SK-N-SH (cell line): ENCODE measurements at regions not wholly inside any gene's neighbourhood (a gene's known extent, or its start where the extent isn't known, plus 50 kb on each side); places are given as distances from the start of the nearest gene placed in this dataset.

Experiments
- CTCF ChIA-PET: fragments of 300-600, 350-600 bp; formaldehyde crosslinking; extraction: SDS; loops from one replicate; lab custom pipeline; 2021; lab: Yijun Ruan, JAX
- POLR2A ChIA-PET: fragments of 350-600 bp; sonication (Branson Sonifier 250); formaldehyde crosslinking; extraction: SDS; loops from one replicate; lab custom pipeline; 2020; ENCODE audit warnings: antibody characterized with exemption, inconsistent platforms; lab: Yijun Ruan, JAX
- DNase-seq: peaks from one replicate; pipeline ENCODE4 v3.0.0; 2012
- H2AFZ ChIP-seq: fragments of 200-600 bp; sonication (generic); 2 replicates; pipeline ENCODE4 v1.8.1; 2016; ENCODE audit warnings: antibody characterized with exemption, mild to moderate bottlenecking, low read depth
- H3F3A ChIP-seq: fragments of 200-600 bp; sonication (generic); replicated peaks from 2 replicates; pipeline ENCODE3; 2016; ENCODE audit warnings: antibody characterized with exemption, mild to moderate bottlenecking; ENCODE audit not compliant: insufficient read depth
- H3K27ac ChIP-seq, 2 experiments: fragments of 200-500 bp in 1 of 2; fragments of 200-600 bp in 1 of 2; sonication (Bioruptor generic) in 1 of 2; sonication (generic), shearing (Covaris generic) in 1 of 2; 2 replicates each; pipeline versions ENCODE4 v1.5.1 to v1.6.1; 2014 to 2016; ENCODE audit warnings: low read depth in 2 of 2, inconsistent platforms in 1 of 2, low read length in 1 of 2, mild to moderate bottlenecking in 1 of 2, mixed read lengths in 1 of 2
- H3K27me3 ChIP-seq: fragments of 200-600 bp; sonication (generic), shearing (Covaris generic); 2 replicates; pipeline ENCODE4 v1.6.1; 2016; ENCODE audit warnings: mixed run types; ENCODE audit not compliant: insufficient read depth
- H3K36me3 ChIP-seq, 2 experiments: fragments of 200-500 bp in 1 of 2; fragments of 200-600 bp in 1 of 2; sonication (Bioruptor generic) in 1 of 2; sonication (generic) in 1 of 2; replicated peaks in 1 of 2; 2 replicates each; pipeline versions ENCODE3 to v1.5.1; 2014 to 2016; ENCODE audit warnings: low read length in 1 of 2, mild to moderate bottlenecking in 1 of 2; ENCODE audit not compliant: insufficient read depth in 2 of 2, control insufficient read depth in 1 of 2
- H3K4me1 ChIP-seq, 2 experiments: fragments of 200-500 bp in 1 of 2; fragments of 200-600 bp in 1 of 2; sonication (Bioruptor generic) in 1 of 2; sonication (generic), shearing (Covaris generic) in 1 of 2; 2 replicates each; pipeline versions ENCODE4 v1.5.1 to v1.6.1; 2014 to 2016; ENCODE audit warnings: low read depth in 1 of 2, low read length in 1 of 2, mixed run types in 1 of 2; ENCODE audit not compliant: insufficient read depth in 2 of 2, control insufficient read depth in 1 of 2
- H3K4me2 ChIP-seq: fragments of 200-600 bp; sonication (generic), shearing (Covaris generic); 2 replicates; pipeline ENCODE4 v1.6.1; 2017; ENCODE audit warnings: mixed run types
- H3K4me3 ChIP-seq, 2 experiments: fragments of 200-500 bp in 1 of 2; fragments of 200-600 bp in 1 of 2; sonication (Bioruptor generic) in 1 of 2; sonication (generic), shearing (Covaris generic) in 1 of 2; 2 replicates each; pipeline versions ENCODE4 v1.5.1 to v1.8.1; 2014 to 2016; ENCODE audit warnings: low read depth in 2 of 2, inconsistent platforms in 1 of 2, low read length in 1 of 2, mild to moderate bottlenecking in 1 of 2, mixed read lengths in 1 of 2, moderate library complexity in 1 of 2
- H3K79me2 ChIP-seq: fragments of 200-600 bp; sonication (generic); 2 replicates; pipeline ENCODE4 v1.8.1; 2017; ENCODE audit warnings: mild to moderate bottlenecking; ENCODE audit not compliant: insufficient read depth
- H3K9ac ChIP-seq: fragments of 200-600 bp; sonication (generic); 2 replicates; pipeline ENCODE4 v1.6.1; 2017; ENCODE audit warnings: mixed run types
- H3K9me2 ChIP-seq: fragments of 200-600 bp; sonication (generic); 2 replicates; pipeline ENCODE4 v1.6.1; 2017; ENCODE audit warnings: mixed run types
- H3K9me3 ChIP-seq: fragments of 200-600 bp; sonication (generic); 2 replicates; pipeline ENCODE4 v1.6.1; 2017; ENCODE audit warnings: mixed run types, mild to moderate bottlenecking, moderate library complexity
- H4K20me1 ChIP-seq: fragments of 200-600 bp; sonication (generic); 2 replicates; pipeline ENCODE4 v1.6.1; 2017; ENCODE audit warnings: mild to moderate bottlenecking, mixed run types; ENCODE audit not compliant: insufficient read depth
- CTCF ChIP-seq: fragments of 200-600 bp; sonication (generic); IDR thresholded peaks from 2 replicates; pipeline ENCODE4 v1.6.1; 2017; ENCODE audit warnings: antibody characterized with exemption, mild to moderate bottlenecking, moderate library complexity
- ELF1 ChIP-seq: IDR thresholded peaks from 2 replicates; pipeline ENCODE4 v1.4.0; 2012
- EP300 ChIP-seq, 2 experiments: IDR thresholded peaks; 2 replicates each; pipeline versions ENCODE4 v1.4.0 to v1.6.1; 2012; ENCODE audit warnings: borderline replicate concordance in 1 of 2, low read depth in 1 of 2, low read length in 1 of 2
- FOXJ3 ChIP-seq: sonication (generic); formaldehyde crosslinking; IDR thresholded peaks from 2 replicates; pipeline ENCODE4 v1.5.1; 2020; ENCODE audit warnings: mild to moderate bottlenecking, missing genetic modification reagents
- FOXM1 ChIP-seq: IDR thresholded peaks from 2 replicates; pipeline ENCODE4 v1.4.0; 2012; ENCODE audit warnings: low read depth, mild to moderate bottlenecking
- GABPA ChIP-seq: IDR thresholded peaks from 2 replicates; pipeline ENCODE4 v1.4.0; 2012; ENCODE audit warnings: low read depth, mild to moderate bottlenecking
- GATA2 ChIP-seq: sonication (generic); formaldehyde crosslinking; IDR thresholded peaks from 2 replicates; pipeline ENCODE4 v1.5.0; 2020; ENCODE audit warnings: mild to moderate bottlenecking, missing genetic modification reagents
- IRF3 ChIP-seq: fragments of 150-350 bp; IDR thresholded peaks from 2 replicates; pipeline ENCODE4 v1.6.1; 2016; ENCODE audit warnings: mild to moderate bottlenecking, low read depth, low read length
- JUND ChIP-seq: IDR thresholded peaks from 2 replicates; pipeline ENCODE4 v1.4.0; 2012
- MAX ChIP-seq: IDR thresholded peaks from 2 replicates; pipeline ENCODE4 v1.4.0; 2012; ENCODE audit warnings: low read depth
- MEF2A ChIP-seq: IDR thresholded peaks from 2 replicates; pipeline ENCODE4 v1.4.0; 2012; ENCODE audit warnings: low read depth, borderline replicate concordance
- MXI1 ChIP-seq: IDR thresholded peaks from 2 replicates; pipeline ENCODE4 v1.6.1; 2012; ENCODE audit warnings: mild to moderate bottlenecking, low read depth, low read length, improper control_type of control experiment
- NRF1 ChIP-seq: IDR thresholded peaks from 2 replicates; pipeline ENCODE4 v1.6.1; 2012; ENCODE audit warnings: low read depth, mild to moderate bottlenecking, low read length
- RAD21 ChIP-seq: IDR thresholded peaks from 2 replicates; pipeline ENCODE4 v1.6.1; 2012; ENCODE audit warnings: mild to moderate bottlenecking, low read length
- RFX5 ChIP-seq: IDR thresholded peaks from 2 replicates; pipeline ENCODE4 v1.6.1; 2012; ENCODE audit warnings: mild to moderate bottlenecking, improper control_type of control experiment, low read length
- SIN3A ChIP-seq: IDR thresholded peaks from 2 replicates; pipeline ENCODE4 v1.6.1; 2012; ENCODE audit warnings: low read depth, mild to moderate bottlenecking, low read length, moderate library complexity, borderline replicate concordance
- SMC3 ChIP-seq: IDR thresholded peaks from 2 replicates; pipeline ENCODE4 v1.6.1; 2012; ENCODE audit warnings: low read depth, low read length, improper control_type of control experiment
- TAF1 ChIP-seq: IDR thresholded peaks from 2 replicates; pipeline ENCODE4 v1.6.1; 2012; ENCODE audit warnings: low read depth, mild to moderate bottlenecking, low read length, moderate library complexity, borderline replicate concordance
- TCF12 ChIP-seq: IDR thresholded peaks from 2 replicates; pipeline ENCODE4 v1.4.0; 2012
- USF2 ChIP-seq: fragments of 150-350 bp; IDR thresholded peaks from 2 replicates; pipeline ENCODE4 v1.6.1; 2017; ENCODE audit warnings: antibody characterized with exemption, low read length, low read depth, borderline replicate concordance
- YY1 ChIP-seq: IDR thresholded peaks from 2 replicates; pipeline ENCODE4 v1.4.0; 2012; ENCODE audit warnings: low read depth, mild to moderate bottlenecking
- WGBS: methylation state at CpG from one replicate; pipeline ENCODE4 v1.1.6; 2017; ENCODE audit warnings: low lambda C conversion rate; 5-methylcytosine and 5-hydroxymethylcytosine counted together

- no peak overlapping the region for H3K9ac ChIP-seq
- H3K36me3 ChIP-seq, result no peaks in the 10 kb centered on the region
- ChIA-PET POLR2A (no interaction called here), CTCF (no interaction called here)
- no peak overlapping the region for H2AFZ ChIP-seq
- H3K27ac ChIP-seq, result no peak overlapping the region
- no peak for DNase-seq
- no peak overlapping the region for H3K4me2 ChIP-seq
- H3F3A ChIP-seq, result no peaks in the 10 kb centered on the region
- H4K20me1 ChIP-seq, result no peaks in the 10 kb centered on the region
- 40% methylated on average over 7 of the region's 11 CpGs for WGBS
- no peaks in the 10 kb centered on the region for H3K9me2 ChIP-seq
- no peaks in the 10 kb centered on the region; a peak in 1 of 4 replicates for H3K4me1 ChIP-seq
- no peak for TF ChIP-seq ELF1
- no peak for TF ChIP-seq FOXJ3 (CRISPR knock-in tag)
- no peak for TF ChIP-seq TAF1
- TF ChIP-seq RAD21, result no peak
- no peak for TF ChIP-seq YY1
- TF ChIP-seq USF2, result no peak
- no peaks in the 10 kb centered on the region for H3K79me2 ChIP-seq
- no peak overlapping the region for H3K4me3 ChIP-seq
- no peaks in the 10 kb centered on the region for H3K9me3 ChIP-seq
- H3K27me3 ChIP-seq, result no peaks in the 10 kb centered on the region
These were observed 146.7 kb upstream of the CST7 start for GRCh38 chr20:24802286-24802820.

GRCh38 chr20:24804481-24805206 is 144.4 kb upstream of the CST7 start:
- no peaks in the 10 kb centered on the region for H3K27me3 ChIP-seq
- no peak overlapping the region for H3K4me2 ChIP-seq
- H4K20me1 ChIP-seq, result no peaks in the 10 kb centered on the region
- TF ChIP-seq TAF1 (no peak), NRF1 (no peak), SMC3 (no peak), MXI1 (no peak), USF2 (no peak), SIN3A (no peak), MEF2A (no peak), CTCF (no peak), YY1 (no peak), MAX (no peak), RFX5 (no peak), EP300 (IDR thresholded peaks at IDR 0.05; ENCODE audit: borderline replicate concordance in 1 of 2, low read depth in 1 of 2, low read length in 1 of 2) (no peak), ELF1 (no peak), JUND (no peak), RAD21 (no peak), TCF12 (no peak), IRF3 (no peak), FOXM1 (no peak), GATA2 (CRISPR knock-in tag) (no peak), GABPA (no peak)
- H3K79me2 ChIP-seq, result no peaks in the 10 kb centered on the region
- DNase-seq, result no peak
- no peaks in the 10 kb centered on the region for H3K36me3 ChIP-seq
- H3K9me3 ChIP-seq, result no peaks in the 10 kb centered on the region
- no peak overlapping the region for H2AFZ ChIP-seq
- no peaks in the 10 kb centered on the region for H3K4me1 ChIP-seq
- no peak overlapping the region for H3K27ac ChIP-seq
- H3F3A ChIP-seq, result no peaks in the 10 kb centered on the region
- no peaks in the 10 kb centered on the region for H3K9me2 ChIP-seq
- CTCF ChIA-PET, result no interaction called here
- 55% methylated on average over 15 of the region's 16 CpGs for WGBS
- no peak overlapping the region for H3K9ac ChIP-seq
- POLR2A ChIA-PET, result no interaction called here
- H3K4me3 ChIP-seq, result no peak overlapping the region
